ENCODE measurements at regions not wholly inside any gene's neighbourhood (a gene's known extent, or its start where the extent isn't known, plus 50 kb on each side); places are given as distances from the start of the nearest gene placed in this dataset.

DNA sequence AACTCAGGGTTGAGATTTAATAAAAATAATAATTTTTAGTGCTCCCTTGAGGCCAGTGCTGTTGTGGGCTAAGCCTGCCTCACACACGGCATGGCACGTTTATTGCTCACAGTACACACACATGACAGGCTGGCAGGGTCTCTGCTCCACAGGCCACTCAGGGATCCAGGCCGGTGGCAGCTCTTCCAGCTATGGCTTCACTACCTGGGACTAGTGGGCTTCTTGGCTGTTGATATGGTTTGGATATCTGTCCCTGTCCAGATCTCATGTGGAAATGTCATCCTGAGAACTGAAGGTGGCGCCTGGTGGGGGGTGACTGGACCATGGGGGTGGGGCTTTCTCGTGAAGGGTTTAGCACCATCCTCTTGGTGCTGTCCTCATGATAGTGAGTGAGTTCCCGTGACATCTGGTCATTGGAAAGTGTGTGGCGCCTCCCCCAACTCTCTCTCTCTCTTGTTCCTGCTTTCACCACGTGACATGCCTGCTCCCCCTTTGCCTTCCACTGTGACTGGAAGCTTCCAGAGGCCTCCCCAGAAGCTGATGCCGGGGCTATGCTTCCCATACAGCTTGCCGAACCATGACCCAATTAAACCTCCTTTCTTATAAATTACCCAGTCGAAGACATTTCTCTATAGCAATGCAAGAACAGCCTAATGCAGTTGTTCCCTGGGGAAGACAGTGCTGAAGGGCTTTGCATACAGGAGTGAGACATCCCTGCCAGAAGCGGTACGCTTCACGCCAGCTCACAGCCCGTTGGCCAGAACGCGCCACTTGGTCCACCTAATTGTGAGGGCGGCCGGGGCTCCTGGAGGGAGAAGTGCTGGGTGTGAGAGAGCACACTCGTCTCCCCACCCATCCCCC, 226.9 kb upstream of the C1orf174 start:
- ATAC-seq: no peak
- Histone ChIP-seq H3K4me3 (no peak overlapping the region), H3K36me3 (no peaks in the 10 kb centered on the region), H3K4me1 (no peaks in the 10 kb centered on the region), H3K27ac (no peak overlapping the region), H3K9me3 (no peaks in the 10 kb centered on the region), H3K27me3 (no peaks in the 10 kb centered on the region)
- no peak for DNase-seq
- TF ChIP-seq CTCF (IDR thresholded peaks at IDR 0.05) (no peak), POLR2A (IDR thresholded peaks at IDR 0.05) (no peak)
- intact Hi-C loops (cut with DNase I): no loop called here
- 71% methylated on average over 13 of the region's 20 CpGs for WGBS (ENCODE audit: insufficient coverage, low coverage, low lambda C conversion rate, missing lambda C conversion rate)

DNA sequence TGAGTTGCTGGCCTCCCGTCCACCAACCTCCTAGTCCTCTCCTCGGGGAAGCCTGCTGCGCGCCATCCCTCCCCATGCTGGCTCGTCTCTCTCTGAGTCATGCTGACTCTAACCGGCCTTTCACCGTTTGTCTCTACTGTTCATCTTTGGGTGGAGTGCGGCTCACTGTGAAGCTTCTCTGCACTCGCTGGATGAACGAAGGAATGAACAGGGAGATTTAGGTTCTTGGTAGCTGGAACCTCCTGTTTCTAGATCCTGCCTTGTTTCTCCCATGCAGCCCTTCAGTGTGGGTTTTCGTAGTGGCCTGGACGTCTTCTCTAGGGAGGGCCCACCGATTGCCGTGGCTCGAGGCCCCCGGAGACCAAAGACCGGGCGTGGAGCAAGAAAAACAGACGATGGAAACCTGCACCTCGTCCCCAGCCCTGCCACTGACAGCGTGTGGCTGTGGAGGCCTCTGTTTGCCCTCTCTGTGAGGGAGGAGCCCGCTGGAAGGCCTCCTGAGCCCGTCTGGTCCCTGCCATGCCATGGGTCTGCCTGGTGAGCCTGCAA, 227.6 kb upstream of the C1orf174 start:
- H3K4me3 ChIP-seq: no peak overlapping the region
- no peak for TF ChIP-seq POLR2A (IDR thresholded peaks at IDR 0.05)
- TF ChIP-seq CTCF (IDR thresholded peaks at IDR 0.05): no peak
- 71% methylated on average over 9 of the region's 23 CpGs for WGBS (ENCODE audit: insufficient coverage, low coverage, low lambda C conversion rate, missing lambda C conversion rate)
- no peaks in the 10 kb centered on the region for H3K27me3 ChIP-seq
- DNase-seq (no peak), ATAC-seq (no peak)
- H3K9me3 ChIP-seq: no peaks in the 10 kb centered on the region
- H3K4me1 ChIP-seq: no peaks in the 10 kb centered on the region
- intact Hi-C loops (cut with DNase I): no loop called here
- H3K27ac ChIP-seq: no peak overlapping the region
- no peaks in the 10 kb centered on the region for H3K36me3 ChIP-seq

- H3K27me3 ChIP-seq: no peaks in the 10 kb centered on the region
- H3K9me3 ChIP-seq: no peaks in the 10 kb centered on the region
- ATAC-seq (no peak), DNase-seq (no peak)
- 97% methylated on average over 9 of the region's 20 CpGs for WGBS (ENCODE audit: insufficient coverage, low coverage, low lambda C conversion rate, missing lambda C conversion rate)
- intact Hi-C loops (cut with DNase I): no loop called here
- no peaks in the 10 kb centered on the region for H3K36me3 ChIP-seq
- H3K27ac ChIP-seq: no peak overlapping the region
- no peak for TF ChIP-seq POLR2A (IDR thresholded peaks at IDR 0.05)
- no peak for TF ChIP-seq CTCF (IDR thresholded peaks at IDR 0.05)
- no peaks in the 10 kb centered on the region for H3K4me1 ChIP-seq
- no peak overlapping the region for H3K4me3 ChIP-seq
Measured at GRCh38 chr1:4128616-4129015, 228.5 kb upstream of the C1orf174 start.

GRCh38 chr1:4129693-4130092, 229.6 kb upstream of the C1orf174 start:
- DNase-seq (no peak), ATAC-seq (no peak)
- no peaks in the 10 kb centered on the region for H3K36me3 ChIP-seq
- 0% methylated on average over 1 of the region's 11 CpGs for WGBS (ENCODE audit: insufficient coverage, low coverage, low lambda C conversion rate, missing lambda C conversion rate)
- no peak overlapping the region for H3K27ac ChIP-seq
- no peak overlapping the region for H3K4me3 ChIP-seq
- no peaks in the 10 kb centered on the region for H3K4me1 ChIP-seq
- intact Hi-C loops (cut with DNase I): no loop called here
- H3K9me3 ChIP-seq: no peaks in the 10 kb centered on the region
- no peaks in the 10 kb centered on the region for H3K27me3 ChIP-seq
- no peak for TF ChIP-seq CTCF (IDR thresholded peaks at IDR 0.05)
- TF ChIP-seq POLR2A (IDR thresholded peaks at IDR 0.05): no peak

Data from right lobe of liver (tissue), 6 donors.